LNCAP (cell line): ENCODE measurements at regions not wholly inside any gene's neighbourhood (a gene's known extent, or its start where the extent isn't known, plus 50 kb on each side); places are given as distances from the start of the nearest gene placed in this dataset.

Experiments used
- TF ChIP-seq, protein P1 (sequence below): fragments of 450-650 bp; IDR thresholded peaks from 2 replicates; pipeline ENCODE4 v1.5.1; 2017; ENCODE audit warnings: mild to moderate bottlenecking

GRCh38 chr10:52967806-52968795 lies 195.5 kb upstream of the MBL2 start:
- TF ChIP-seq, protein P1, sequence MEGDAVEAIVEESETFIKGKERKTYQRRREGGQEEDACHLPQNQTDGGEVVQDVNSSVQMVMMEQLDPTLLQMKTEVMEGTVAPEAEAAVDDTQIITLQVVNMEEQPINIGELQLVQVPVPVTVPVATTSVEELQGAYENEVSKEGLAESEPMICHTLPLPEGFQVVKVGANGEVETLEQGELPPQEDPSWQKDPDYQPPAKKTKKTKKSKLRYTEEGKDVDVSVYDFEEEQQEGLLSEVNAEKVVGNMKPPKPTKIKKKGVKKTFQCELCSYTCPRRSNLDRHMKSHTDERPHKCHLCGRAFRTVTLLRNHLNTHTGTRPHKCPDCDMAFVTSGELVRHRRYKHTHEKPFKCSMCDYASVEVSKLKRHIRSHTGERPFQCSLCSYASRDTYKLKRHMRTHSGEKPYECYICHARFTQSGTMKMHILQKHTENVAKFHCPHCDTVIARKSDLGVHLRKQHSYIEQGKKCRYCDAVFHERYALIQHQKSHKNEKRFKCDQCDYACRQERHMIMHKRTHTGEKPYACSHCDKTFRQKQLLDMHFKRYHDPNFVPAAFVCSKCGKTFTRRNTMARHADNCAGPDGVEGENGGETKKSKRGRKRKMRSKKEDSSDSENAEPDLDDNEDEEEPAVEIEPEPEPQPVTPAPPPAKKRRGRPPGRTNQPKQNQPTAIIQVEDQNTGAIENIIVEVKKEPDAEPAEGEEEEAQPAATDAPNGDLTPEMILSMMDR: no peak

DNA sequence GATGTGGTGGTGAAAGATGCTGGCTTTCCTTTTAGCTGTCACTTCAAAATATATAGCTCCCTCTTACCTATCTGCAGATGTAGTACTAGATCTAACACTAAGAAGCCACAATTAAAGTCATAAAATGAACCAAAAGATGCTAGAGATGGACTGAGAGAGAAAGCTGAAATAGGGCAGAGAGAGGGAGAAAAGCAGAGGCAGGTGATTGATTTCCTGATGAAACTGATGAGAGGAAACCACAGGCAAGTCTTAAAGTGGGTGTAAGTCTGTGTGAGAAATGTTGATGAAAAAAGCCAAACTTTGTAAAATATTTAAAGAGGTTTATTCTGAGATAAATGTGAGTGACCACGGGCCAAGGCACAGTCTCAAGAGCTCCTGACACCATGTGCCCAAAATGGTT lies 194.3 kb upstream of the MBL2 start:
- TF ChIP-seq, protein P1: no peak

DNA sequence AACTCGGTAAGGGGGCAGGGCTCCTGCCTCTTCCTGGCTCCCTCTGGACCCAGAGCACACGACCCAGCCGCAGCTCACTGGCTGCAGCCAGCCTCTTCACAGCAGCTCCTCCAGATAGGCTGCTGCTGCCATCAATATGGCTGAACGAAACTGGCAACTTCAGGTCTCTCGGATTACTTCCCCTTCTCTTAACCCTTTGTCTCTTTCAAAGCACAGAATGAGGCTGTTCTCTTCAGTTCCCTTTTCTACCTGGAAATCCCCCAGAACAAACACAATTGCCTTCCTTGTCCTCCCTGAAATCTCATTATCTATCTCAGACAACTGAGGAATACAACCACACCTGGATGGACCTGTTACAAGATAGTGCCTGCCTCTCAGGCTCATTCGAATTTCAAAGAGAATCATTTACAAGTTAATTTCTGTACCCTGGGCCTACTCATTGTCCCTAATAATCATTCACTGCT lies 193.4 kb upstream of the MBL2 start:
- TF ChIP-seq, protein P1: no peak

GRCh38 chr10:52965509-52965908 lies 192.9 kb upstream of the MBL2 start:
- TF ChIP-seq, protein P1: no peak

GRCh38 chr10:52961323-52961722 lies 188.7 kb upstream of the MBL2 start:
- TF ChIP-seq, protein P1: no peak

DNA sequence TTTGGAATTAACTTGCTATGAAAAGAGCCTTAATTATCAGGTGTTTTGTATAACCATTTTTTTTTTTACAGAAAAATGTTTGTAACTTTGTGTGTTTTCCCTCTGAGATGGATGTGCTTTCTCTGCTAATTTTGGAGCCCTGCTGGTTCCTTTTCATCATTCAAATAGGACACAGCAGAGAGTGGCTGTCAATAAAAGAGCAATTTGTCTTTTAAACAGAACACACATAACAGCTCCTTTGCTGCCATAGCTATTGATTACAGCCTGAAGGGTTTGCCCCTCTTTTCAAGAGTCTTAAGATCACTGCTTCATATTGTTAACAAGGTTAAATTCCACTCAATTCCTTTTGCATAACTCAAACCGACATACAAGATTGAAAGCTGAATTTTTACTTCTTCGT lies 187.2 kb upstream of the MBL2 start:
- TF ChIP-seq, protein P1: no peak

DNA sequence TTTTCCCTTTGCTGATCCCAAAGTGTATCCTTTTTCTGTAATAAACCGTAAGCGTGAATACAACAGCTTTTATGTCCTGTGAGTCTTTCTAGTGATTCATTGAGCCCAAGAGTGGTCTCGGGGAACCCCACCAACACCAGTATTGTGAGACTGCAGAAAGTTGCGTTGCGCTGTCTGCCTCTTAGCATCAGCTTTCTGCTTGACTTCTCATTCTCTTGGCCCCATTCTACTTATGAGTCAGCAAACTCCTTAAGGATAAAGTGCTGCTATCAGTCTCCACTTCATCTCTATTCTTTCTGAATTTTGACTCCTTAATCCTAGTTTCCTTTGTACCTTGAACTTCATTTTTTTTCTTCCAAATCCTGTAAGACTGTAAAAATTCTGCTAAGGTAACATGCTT lies 184.3 kb upstream of the MBL2 start:
- TF ChIP-seq, protein P1: no peak
